Left colon (tissue), 2 donors: ENCODE measurements at regions not wholly inside any gene's neighbourhood (a gene's known extent, or its start where the extent isn't known, plus 50 kb on each side); places are given as distances from the start of the nearest gene placed in this dataset.

Experiments used
- ATAC-seq: fragments of 200-7000 bp; cut with Tn5 transposase; one replicate; pipeline ENCODE4 v1.9.1; 2020; ENCODE audit warnings: mild to moderate bottlenecking, moderate library complexity
- DNase-seq, 2 donors: peaks; one replicate each; pipeline ENCODE4 v3.0.0-alpha.2; 2020
- intact Hi-C, 2 donors: fragments of 100-400 bp; cut with DNase I in 1 of 2; cut with micrococcal nuclease in 1 of 2; formaldehyde crosslinking; loops; one replicate each; pipeline versions ENCODE4 v1.11.2 to v1.14.0; 2022; cut with DNase I, micrococcal nuclease
- donor health status: DM: no; HTN: no; CAD: no.
- donor health status: DM: yes; HTN: yes; CAD: no.

- DNase-seq (no peak), ATAC-seq (no peak)
- intact Hi-C loops, result no loop called here
Measured at GRCh38 chr17:56681561-56682266, 88.2 kb downstream of the NOG start.

- DNase-seq (no peak), ATAC-seq (no peak)
- intact Hi-C loops, result no loop called here
Measured at GRCh38 chr17:56688151-56688550, 94.7 kb downstream of the NOG start.

- DNase-seq (no peak), ATAC-seq (no peak)
- intact Hi-C loops, result no loop called here
Measured at GRCh38 chr17:56690441-56691291, 97.2 kb downstream of the NOG start.

GRCh38 chr17:56694825-56695224 is 101.3 kb downstream of the NOG start:
- intact Hi-C loops, result no loop called here

GRCh38 chr17:56697190-56697589 is 103.7 kb downstream of the NOG start:
- DNase-seq (no peak), ATAC-seq (no peak)
- intact Hi-C loops, result no loop called here

More at GRCh38 chr17:56694825-56695224, 101.3 kb downstream of the NOG start:
- ATAC-seq (no peak), DNase-seq (no peak)

- intact Hi-C loops, result no loop called here
- DNase-seq (peak; percentile 42 to 45), ATAC-seq (peak; percentile 57)
Measured at GRCh38 chr17:56699186-56699894, 105.8 kb downstream of the NOG start.

- ATAC-seq (no peak), DNase-seq (no peak)
- intact Hi-C loops, result no loop called here
Measured at GRCh38 chr17:56700919-56701420, 107.5 kb downstream of the NOG start.

- no peak for ATAC-seq
- DNase-seq, result no peak
- intact Hi-C loops, result no loop called here
Measured at GRCh38 chr17:56707312-56708219, 114.1 kb downstream of the NOG start.

GRCh38 chr17:56708220-56708558 is 114.7 kb downstream of the NOG start:
- intact Hi-C loops, result no loop called here
- DNase-seq (no peak), ATAC-seq (no peak)

- DNase-seq (no peak), ATAC-seq (no peak)
- intact Hi-C loops, result no loop called here
Measured at GRCh38 chr17:56708670-56709410, 115.3 kb downstream of the NOG start.

GRCh38 chr17:56710986-56711385 is 117.5 kb downstream of the NOG start:
- DNase-seq (no peak), ATAC-seq (no peak)
- intact Hi-C loops, result no loop called here

GRCh38 chr17:56715613-56716357 is 117.9 kb downstream of the C17orf67 start:
- DNase-seq, result peak; percentile 64 to 80
- intact Hi-C loops, result loop anchor here (5.0 kb wide), 1 partner anchor 123 kb away; the partner anchor contains the start of gene NOG (in 2 of the 2)
- ATAC-seq, result peak; percentile 81

- ATAC-seq, result no peak
- no peak for DNase-seq
- intact Hi-C loops, result loop anchor here (5.0 kb wide), 1 partner anchor 125 kb away; the partner anchor contains the start of gene NOG (in 2 of the 2)
Measured at GRCh38 chr17:56717471-56717870, 116.2 kb downstream of the C17orf67 start.

- ATAC-seq (no peak), DNase-seq (no peak)
- intact Hi-C loops, result loop anchor here (5.0 kb wide), 1 partner anchor 126 kb away; the partner anchor contains the start of gene NOG (in 2 of the 2)
Measured at GRCh38 chr17:56718515-56718914, 115.2 kb downstream of the C17orf67 start.

- ATAC-seq (no peak), DNase-seq (no peak)
- intact Hi-C loops, result no loop called here
Measured at GRCh38 chr17:56723421-56723820, 110.3 kb downstream of the C17orf67 start.

GRCh38 chr17:56724664-56725063 is 109.1 kb downstream of the C17orf67 start:
- intact Hi-C loops, result no loop called here
- DNase-seq (no peak), ATAC-seq (no peak)

GRCh38 chr17:56725144-56725543 is 108.6 kb downstream of the C17orf67 start:
- intact Hi-C loops, result no loop called here
- DNase-seq, result no peak
- ATAC-seq, result no peak
